ENCODE measurements at regions not wholly inside any gene's neighbourhood (a gene's known extent, or its start where the extent isn't known, plus 50 kb on each side); places are given as distances from the start of the nearest gene placed in this dataset.
"Not testable (repeated sequence)": the region's sequence is repeated elsewhere in the genome, so short reads cannot be mapped to it uniquely, and the experiment has no call there.

DNA sequence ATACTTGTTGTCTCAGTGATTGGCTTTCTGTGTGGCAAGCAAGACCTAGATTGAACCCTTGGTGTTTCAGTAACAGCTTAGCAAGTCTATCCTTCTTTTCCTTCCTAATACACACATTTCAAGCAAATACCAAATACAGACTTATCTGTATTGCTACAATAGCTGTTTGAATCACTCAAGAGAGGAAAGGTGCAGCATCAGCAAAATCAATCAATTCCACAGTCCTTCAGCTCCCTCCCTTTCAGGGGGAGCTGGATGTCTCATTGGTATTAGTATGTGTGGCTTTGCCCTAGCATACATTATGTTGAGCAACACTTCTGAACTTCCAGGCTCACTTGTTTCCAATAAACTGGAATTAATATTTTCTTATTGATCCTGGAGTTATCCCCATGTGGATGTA, 323.1 kb downstream of the TMX3 start:
- CTCF ChIA-PET: no interaction called here
- Mint-ChIP-seq H3K27ac (no peak overlapping the region), H3K27me3 (no peaks in the 10 kb centered on the region), H3K36me3 (no peaks in the 10 kb centered on the region), H3K4me3 (no peak overlapping the region), H3K9me3 (ENCODE audit: low read depth) (no peaks in the 10 kb centered on the region), H3K4me1 (no peaks in the 10 kb centered on the region)
- DNase-seq (no peak), ATAC-seq (no peak)

DNA sequence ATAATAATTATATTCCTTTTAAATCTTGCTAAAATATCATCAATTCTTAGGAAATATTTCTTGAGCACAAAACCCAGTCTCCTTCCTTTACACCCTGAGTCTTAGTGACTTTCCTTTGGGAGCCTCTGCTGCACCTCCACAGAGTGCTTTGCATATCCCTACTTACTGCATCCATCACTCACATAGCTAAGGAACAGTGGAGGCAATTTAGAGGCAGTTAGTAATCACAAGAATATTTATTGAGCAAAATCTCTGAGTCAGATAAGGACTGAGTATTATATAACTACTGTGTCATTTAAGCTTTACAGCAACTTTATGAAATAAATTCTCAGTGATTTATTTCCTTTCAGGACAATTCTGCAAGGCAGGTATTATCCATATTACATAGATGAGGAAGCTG, 327.7 kb downstream of the TMX3 start:
- H3K4me1 Mint-ChIP-seq: no peaks in the 10 kb centered on the region

DNA sequence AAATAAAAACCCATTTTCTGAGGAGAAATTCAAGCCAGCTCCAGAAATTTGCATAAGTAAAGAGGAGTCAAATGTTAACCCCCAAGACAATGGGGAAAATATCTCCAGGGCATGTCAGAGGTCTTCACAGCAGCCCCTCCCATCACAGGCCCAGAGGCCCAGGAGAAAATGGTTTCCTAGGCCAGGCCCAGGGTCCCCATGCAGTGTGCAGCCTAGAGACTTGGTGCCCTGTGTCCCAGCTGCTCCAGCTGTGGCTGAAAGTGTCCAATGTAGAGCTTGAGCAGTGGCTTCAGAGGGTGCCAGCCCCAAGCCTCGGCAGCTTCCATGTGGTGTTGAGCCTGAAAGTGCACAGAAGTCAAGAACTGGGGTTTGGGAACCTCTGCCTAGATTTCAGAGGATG, 330.9 kb downstream of the TMX3 start:
- H3K4me3 Mint-ChIP-seq; H3K27me3 Mint-ChIP-seq; H3K4me1 Mint-ChIP-seq; DNase-seq; H3K27ac Mint-ChIP-seq; ATAC-seq; CTCF ChIA-PET; H3K9me3 Mint-ChIP-seq (ENCODE audit: low read depth); H3K36me3 Mint-ChIP-seq: not testable (repeated sequence)

More for the DNA sequence above, 327.7 kb downstream of the TMX3 start:
- Mint-ChIP-seq H3K36me3 (no peaks in the 10 kb centered on the region), H3K9me3 (ENCODE audit: low read depth) (peaks cover 3% of the 10 kb centered on the region), H3K27me3 (no peaks in the 10 kb centered on the region), H3K4me3 (no peak overlapping the region), H3K27ac (no peak overlapping the region)
- no peak for ATAC-seq
- DNase-seq: no peak
- CTCF ChIA-PET: no interaction called here

DNA sequence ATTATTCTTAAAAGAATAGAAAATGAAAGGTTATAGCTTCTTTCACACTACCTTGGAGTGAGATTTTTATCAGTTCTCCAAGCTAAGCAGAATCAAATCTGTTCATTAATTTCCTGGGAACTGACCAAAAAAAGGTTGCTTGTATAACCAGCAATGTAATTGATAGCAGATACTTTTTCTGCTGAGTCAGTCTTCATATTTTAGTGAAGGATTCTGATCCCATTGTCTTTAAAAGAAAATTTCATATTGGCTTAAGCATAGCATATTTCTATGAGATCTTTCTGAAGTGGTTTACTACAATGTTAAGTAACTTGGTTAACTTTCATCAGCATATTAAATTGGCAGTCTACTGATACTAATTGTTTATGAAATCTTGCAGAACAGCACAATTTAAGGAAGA, 338.0 kb downstream of the TMX3 start:
- Mint-ChIP-seq H3K36me3 (no peaks in the 10 kb centered on the region), H3K27me3 (no peaks in the 10 kb centered on the region), H3K9me3 (ENCODE audit: low read depth) (no peaks in the 10 kb centered on the region), H3K4me3 (no peak overlapping the region), H3K27ac (no peak overlapping the region), H3K4me1 (no peaks in the 10 kb centered on the region)
- DNase-seq: no peak
- CTCF ChIA-PET: no interaction called here
- ATAC-seq: no peak

DNA sequence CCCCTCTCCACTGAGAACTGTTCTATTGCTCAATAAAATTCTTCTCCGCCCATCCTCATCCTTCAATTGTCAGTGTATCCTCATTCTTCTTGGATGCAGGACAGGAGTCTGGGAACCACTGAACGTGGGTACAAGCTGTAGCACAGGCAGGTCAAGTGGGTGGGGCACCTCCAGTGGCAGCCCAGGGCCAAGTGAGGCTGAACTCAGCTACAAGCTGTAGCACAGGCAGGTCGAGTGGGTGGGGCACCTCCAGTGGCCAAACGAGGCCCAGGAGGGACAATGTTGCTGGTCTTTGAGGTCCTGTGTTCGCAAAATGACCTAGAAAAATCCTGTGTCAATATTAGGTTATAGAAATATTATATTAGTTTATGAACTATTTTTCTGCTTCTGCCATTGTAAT, 352.0 kb downstream of the TMX3 start:
- no peak for ATAC-seq
- Mint-ChIP-seq H3K36me3 (no peaks in the 10 kb centered on the region), H3K4me3 (no peak overlapping the region), H3K27me3 (no peaks in the 10 kb centered on the region), H3K4me1 (no peaks in the 10 kb centered on the region), H3K9me3 (ENCODE audit: low read depth) (peaks cover 5% of the 10 kb centered on the region), H3K27ac (no peak overlapping the region)
- CTCF ChIA-PET: no interaction called here
- DNase-seq: no peak

DNA sequence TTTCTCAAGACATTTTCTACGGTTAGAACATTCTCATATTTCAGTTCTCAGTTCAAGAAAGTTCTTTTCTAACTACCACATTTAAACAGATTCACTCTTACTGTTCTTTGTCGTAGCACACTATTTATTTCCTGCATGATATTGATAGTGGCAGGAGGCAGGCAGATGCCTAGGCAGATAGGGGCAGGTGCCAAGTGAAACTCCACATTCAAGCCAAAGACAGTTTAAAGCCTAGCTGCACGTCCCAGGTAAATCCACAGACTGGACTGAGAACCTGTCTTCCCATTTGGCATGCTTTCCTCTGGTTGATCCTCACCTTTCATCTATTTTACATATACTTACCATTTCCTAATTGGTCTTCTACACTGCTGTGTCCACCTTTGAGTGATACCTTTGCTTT, 359.3 kb downstream of the TMX3 start:
- ATAC-seq (no peak), DNase-seq (no peak)
- no peaks in the 10 kb centered on the region for H3K36me3 Mint-ChIP-seq
- no peak overlapping the region for H3K27ac Mint-ChIP-seq
- H3K27me3 Mint-ChIP-seq: no peaks in the 10 kb centered on the region
- CTCF ChIA-PET: interaction anchor here (0.7 kb wide), 1 partner anchor 423 kb away, joined by 3 read pairs; no protein-coding TSS in a partner anchor
- no peak overlapping the region for H3K4me3 Mint-ChIP-seq
- peaks cover 7% of the 10 kb centered on the region for H3K9me3 Mint-ChIP-seq (ENCODE audit: low read depth)
- no peaks in the 10 kb centered on the region for H3K4me1 Mint-ChIP-seq

DNA sequence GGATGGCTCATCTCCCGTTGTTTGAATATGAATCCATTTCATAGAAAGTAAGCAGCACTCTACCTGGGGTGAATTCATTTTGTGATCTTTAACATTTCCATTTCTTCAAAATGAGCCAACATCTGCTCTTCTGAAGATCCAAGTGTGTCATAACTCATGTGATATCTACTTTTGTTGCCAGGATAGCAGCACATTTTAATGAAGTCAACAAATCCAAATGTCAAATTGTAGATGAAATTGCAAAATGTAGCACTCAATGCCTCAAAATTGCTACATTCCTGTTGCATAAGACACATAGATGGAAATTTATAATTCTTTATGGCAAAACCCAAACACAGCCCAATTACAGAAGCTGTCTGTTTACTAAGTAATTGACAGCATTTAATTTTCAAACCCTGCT, 360.7 kb downstream of the TMX3 start:
- ATAC-seq: no peak
- H3K36me3 Mint-ChIP-seq: no peaks in the 10 kb centered on the region
- H3K9me3 Mint-ChIP-seq (ENCODE audit: low read depth): peaks cover 6% of the 10 kb centered on the region
- no peaks in the 10 kb centered on the region for H3K27me3 Mint-ChIP-seq
- no peak overlapping the region for H3K4me3 Mint-ChIP-seq
- no peak overlapping the region for H3K27ac Mint-ChIP-seq
- no peaks in the 10 kb centered on the region for H3K4me1 Mint-ChIP-seq
- DNase-seq: no peak
- CTCF ChIA-PET: no interaction called here

DNA sequence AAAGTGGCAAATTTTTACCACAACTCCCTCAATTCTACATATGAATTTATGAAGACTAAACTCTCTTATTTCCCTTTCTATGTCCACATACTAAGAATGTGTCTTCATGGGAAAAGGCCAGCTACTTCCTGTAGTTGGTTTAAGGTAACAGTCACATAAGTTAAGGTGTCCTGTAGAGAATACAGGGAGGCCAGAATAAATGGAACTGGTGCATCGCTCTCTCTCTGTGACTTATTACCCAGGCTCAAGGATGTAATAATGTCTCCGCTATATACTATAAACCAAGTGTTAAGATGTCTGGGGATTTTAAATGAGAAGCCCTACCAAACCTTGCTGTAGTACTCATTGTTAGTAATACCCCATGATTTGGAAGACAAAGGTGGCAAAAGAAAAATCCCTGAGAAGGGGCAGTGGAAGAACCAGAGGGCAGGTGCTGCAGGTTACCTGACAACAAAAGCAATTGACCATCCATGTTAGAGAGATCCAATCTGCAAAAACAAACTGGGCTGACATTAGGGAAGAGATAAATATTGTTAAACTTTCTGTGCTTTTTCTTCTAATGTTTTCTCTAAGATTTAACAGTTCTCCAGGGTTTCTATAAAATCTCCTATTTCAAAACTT, 372.8 kb downstream of the TMX3 start:
- H3K27me3 Mint-ChIP-seq: no peaks in the 10 kb centered on the region
- no peak overlapping the region for H3K27ac Mint-ChIP-seq
- H3K4me1 Mint-ChIP-seq: no peaks in the 10 kb centered on the region
- H3K9me3 Mint-ChIP-seq (ENCODE audit: low read depth): no peaks in the 10 kb centered on the region
- no peaks in the 10 kb centered on the region for H3K36me3 Mint-ChIP-seq
- CTCF ChIA-PET: no interaction called here
- ATAC-seq: no peak
- DNase-seq: no peak
- no peak overlapping the region for H3K4me3 Mint-ChIP-seq

DNA sequence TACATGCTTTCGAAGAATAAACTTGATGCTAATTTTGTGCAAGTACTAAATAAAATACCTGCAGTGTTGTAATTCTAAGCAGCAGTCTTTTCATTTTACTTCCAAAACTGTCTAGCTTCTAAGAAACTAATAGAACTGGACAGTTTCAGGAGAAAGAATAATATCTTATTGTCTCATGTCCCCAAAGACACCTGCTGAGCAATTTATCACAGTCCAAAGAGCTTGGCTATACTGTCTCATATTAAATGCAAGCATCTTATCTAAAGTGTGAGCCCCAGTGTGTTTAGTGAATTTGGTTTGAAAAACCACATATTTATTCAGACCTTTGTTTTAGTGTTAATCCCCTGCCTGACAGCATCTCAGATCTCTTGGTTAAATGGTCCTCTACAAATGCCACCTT, 374.3 kb downstream of the TMX3 start:
- Mint-ChIP-seq H3K4me1 (no peaks in the 10 kb centered on the region), H3K36me3 (no peaks in the 10 kb centered on the region), H3K27me3 (no peaks in the 10 kb centered on the region), H3K4me3 (no peak overlapping the region), H3K27ac (no peak overlapping the region), H3K9me3 (ENCODE audit: low read depth) (no peaks in the 10 kb centered on the region)
- ATAC-seq: no peak
- no peak for DNase-seq
- CTCF ChIA-PET: no interaction called here

DNA sequence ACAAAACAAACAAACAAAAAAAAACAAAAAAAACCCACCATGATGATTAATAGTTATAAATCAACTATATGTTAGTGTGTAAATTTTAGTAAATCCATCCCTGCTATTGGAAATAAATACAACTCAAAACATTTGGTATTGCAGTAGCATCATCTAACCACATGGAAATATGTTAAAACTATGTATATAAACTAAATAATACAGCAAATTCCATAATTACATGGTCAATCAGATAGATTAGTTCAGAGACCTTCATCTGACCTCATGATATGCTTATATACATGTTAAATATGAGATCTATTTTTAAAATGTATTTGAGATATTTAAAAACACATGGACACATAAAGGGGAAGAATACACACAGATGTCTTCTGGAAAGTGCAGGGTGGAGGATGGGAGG, 384.2 kb downstream of the TMX3 start:
- H3K36me3 Mint-ChIP-seq: no peaks in the 10 kb centered on the region
- CTCF ChIA-PET: no interaction called here

DNA sequence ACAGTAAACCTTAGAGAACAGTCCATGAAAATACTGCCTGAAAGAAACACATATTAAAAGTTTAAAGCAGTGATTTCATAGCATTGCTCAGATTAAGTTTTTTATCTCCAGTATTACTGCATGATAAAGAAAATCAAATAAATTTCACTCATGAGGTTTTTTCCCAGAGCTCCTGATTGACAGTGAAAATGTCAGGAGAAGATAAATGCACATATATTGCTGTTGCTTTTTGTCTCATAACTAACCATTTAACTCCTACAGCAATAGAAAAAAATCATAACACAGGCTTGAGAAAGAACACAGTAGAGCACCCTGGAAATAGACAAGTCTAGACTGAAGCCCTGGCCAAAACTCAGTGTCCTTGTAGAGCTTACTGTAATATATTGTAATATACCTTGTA, 391.0 kb downstream of the TMX3 start:
- CTCF ChIA-PET: no interaction called here
- Mint-ChIP-seq H3K36me3 (no peaks in the 10 kb centered on the region), H3K9me3 (ENCODE audit: low read depth) (no peaks in the 10 kb centered on the region), H3K27ac (no peak overlapping the region), H3K4me1 (no peaks in the 10 kb centered on the region), H3K27me3 (no peaks in the 10 kb centered on the region), H3K4me3 (no peak overlapping the region)
- ATAC-seq (no peak), DNase-seq (no peak)

More for the DNA sequence above, 384.2 kb downstream of the TMX3 start:
- no peaks in the 10 kb centered on the region for H3K27me3 Mint-ChIP-seq
- DNase-seq (no peak), ATAC-seq (no peak)
- H3K27ac Mint-ChIP-seq: no peak overlapping the region
- no peaks in the 10 kb centered on the region for H3K4me1 Mint-ChIP-seq
- H3K9me3 Mint-ChIP-seq (ENCODE audit: low read depth): no peaks in the 10 kb centered on the region
- no peak overlapping the region for H3K4me3 Mint-ChIP-seq

DNA sequence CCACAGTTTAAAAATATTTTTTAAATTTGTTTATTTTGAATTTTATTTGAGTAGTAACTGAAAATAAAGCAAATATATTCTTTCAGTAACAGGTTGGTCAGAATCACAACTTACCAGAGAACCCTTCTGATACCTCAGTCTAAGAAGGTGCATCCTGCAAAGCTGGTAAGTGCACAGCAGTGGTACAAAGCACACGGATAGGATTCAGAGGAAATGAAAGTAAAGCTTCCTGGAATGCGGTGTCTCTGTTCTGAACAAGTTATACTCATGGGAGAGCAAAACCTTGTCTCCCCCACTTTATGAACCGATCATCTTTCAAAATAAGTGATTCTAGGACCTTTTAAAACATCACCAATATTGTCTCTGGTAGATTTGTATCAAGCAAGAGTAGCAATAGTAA, 398.3 kb downstream of the TMX3 start:
- H3K4me1 Mint-ChIP-seq: no peaks in the 10 kb centered on the region
- H3K27me3 Mint-ChIP-seq: no peaks in the 10 kb centered on the region
- CTCF ChIA-PET: no interaction called here
- ATAC-seq: no peak
- no peak overlapping the region for H3K4me3 Mint-ChIP-seq
- H3K9me3 Mint-ChIP-seq (ENCODE audit: low read depth): peaks cover 4% of the 10 kb centered on the region
- DNase-seq: no peak
- H3K27ac Mint-ChIP-seq: no peak overlapping the region
- H3K36me3 Mint-ChIP-seq: no peaks in the 10 kb centered on the region

DNA sequence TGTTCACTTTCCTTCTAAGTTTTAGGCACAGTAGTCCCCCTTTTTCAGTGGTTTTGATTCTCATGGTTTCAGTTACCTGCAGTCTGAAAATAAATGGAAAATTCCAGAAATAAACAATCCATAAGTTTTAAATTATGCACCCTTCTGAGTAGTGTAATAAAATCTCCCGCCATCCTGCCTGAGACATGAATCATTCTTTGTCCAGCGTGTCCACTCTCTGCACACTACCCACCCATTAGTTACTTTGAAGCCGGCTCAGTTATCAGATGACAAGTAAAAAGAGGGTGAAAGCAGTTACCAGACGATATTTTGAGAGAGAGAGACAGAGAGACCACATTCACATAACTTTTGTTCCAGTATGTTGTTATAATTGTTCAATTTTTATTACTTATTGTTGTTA, 400.5 kb downstream of the TMX3 start:
- ATAC-seq (no peak), DNase-seq (no peak)
- H3K27ac Mint-ChIP-seq: no peak overlapping the region
- peaks cover 4% of the 10 kb centered on the region for H3K9me3 Mint-ChIP-seq (ENCODE audit: low read depth)
- H3K36me3 Mint-ChIP-seq: no peaks in the 10 kb centered on the region
- CTCF ChIA-PET: no interaction called here
- no peaks in the 10 kb centered on the region for H3K27me3 Mint-ChIP-seq
- H3K4me1 Mint-ChIP-seq: no peaks in the 10 kb centered on the region
- H3K4me3 Mint-ChIP-seq: no peak overlapping the region

DNA sequence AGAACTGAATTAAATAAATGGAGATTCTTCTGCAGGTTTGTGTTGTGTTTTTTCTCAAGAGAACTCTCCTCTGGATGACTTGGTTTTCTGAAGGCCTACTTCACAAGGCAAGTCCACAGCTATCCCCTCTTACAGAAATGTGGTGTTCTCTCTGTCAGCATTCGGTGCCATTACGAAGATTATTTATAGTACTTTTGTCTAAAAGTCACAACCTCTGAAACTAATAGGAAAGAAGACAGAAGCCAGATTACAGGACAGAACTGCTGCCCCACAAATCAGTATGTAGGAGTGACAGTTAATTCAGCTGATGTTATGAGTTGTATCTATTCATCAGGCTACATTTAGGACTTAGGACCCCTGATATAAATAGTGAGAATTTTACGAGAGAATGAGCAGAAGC, 413.5 kb downstream of the TMX3 start:
- CTCF ChIA-PET: no interaction called here

DNA sequence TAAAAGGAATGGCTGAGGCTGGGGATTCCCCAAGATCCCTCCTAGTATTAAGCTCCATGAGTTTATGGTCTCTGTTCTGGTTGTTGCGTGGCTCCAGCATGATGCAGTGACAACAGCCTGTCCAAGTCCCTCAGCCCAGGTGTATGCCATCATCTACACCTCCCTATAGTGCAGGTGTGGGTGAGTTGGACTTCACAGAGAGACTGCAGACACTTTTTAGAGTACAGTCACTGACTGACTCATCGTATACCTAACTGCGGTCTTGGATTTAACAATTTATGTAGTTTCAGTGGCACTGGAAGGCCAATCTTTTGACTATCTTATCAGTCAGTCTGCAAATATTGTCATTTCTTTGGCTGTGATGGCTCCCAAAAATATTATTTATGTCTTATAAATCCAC, 415.0 kb downstream of the TMX3 start:
- DNase-seq: no peak
- ATAC-seq: no peak
- CTCF ChIA-PET: no interaction called here
- Mint-ChIP-seq H3K27ac (no peak overlapping the region), H3K27me3 (no peaks in the 10 kb centered on the region), H3K4me3 (no peak overlapping the region), H3K36me3 (no peaks in the 10 kb centered on the region), H3K9me3 (ENCODE audit: low read depth) (no peaks in the 10 kb centered on the region), H3K4me1 (no peaks in the 10 kb centered on the region)

More for the DNA sequence above, 413.5 kb downstream of the TMX3 start:
- H3K27me3 Mint-ChIP-seq: no peaks in the 10 kb centered on the region
- no peak overlapping the region for H3K27ac Mint-ChIP-seq
- no peaks in the 10 kb centered on the region for H3K36me3 Mint-ChIP-seq
- DNase-seq (no peak), ATAC-seq (no peak)
- no peaks in the 10 kb centered on the region for H3K9me3 Mint-ChIP-seq (ENCODE audit: low read depth)
- H3K4me3 Mint-ChIP-seq: no peak overlapping the region
- H3K4me1 Mint-ChIP-seq: no peaks in the 10 kb centered on the region

Measured in activated CD8-positive, alpha-beta memory T cell treated with anti-CD3 and anti-CD28 coated beads, Interleukin-2, amount 10 ng/mL, durations not matched to agents 7 days and 5 days (primary cell).